ENCODE measurements at regions not wholly inside any gene's neighbourhood (a gene's known extent, or its start where the extent isn't known, plus 50 kb on each side); places are given as distances from the start of the nearest gene placed in this dataset.
"Not testable (repeated sequence)": the region's sequence is repeated elsewhere in the genome, so short reads cannot be mapped to it uniquely, and the experiment has no call there.

GRCh38 chr6:85356743-85357142, 93.1 kb upstream of the NT5E start:
- DNase-seq = not testable (repeated sequence)

- DNase-seq = no peak
Observed at GRCh38 chr6:85355816-85356215, 94.1 kb upstream of the NT5E start.

GRCh38 chr6:85354761-85355618, 94.9 kb upstream of the NT5E start:
- DNase-seq = peak; percentile 54

GRCh38 chr6:85353012-85353411, 96.9 kb upstream of the NT5E start:
- DNase-seq = no peak

GRCh38 chr6:85348643-85349042, 101.2 kb upstream of the NT5E start:
- DNase-seq = no peak

GRCh38 chr6:85347812-85348211, 102.1 kb upstream of the NT5E start:
- no peak for DNase-seq

- DNase-seq = no peak
Observed at GRCh38 chr6:85346196-85346595, 103.7 kb upstream of the NT5E start.

GRCh38 chr6:85344996-85345395, 104.9 kb upstream of the NT5E start:
- no peak for DNase-seq

- no peak for DNase-seq
Observed at GRCh38 chr6:85343428-85343827, 106.5 kb upstream of the NT5E start.

GRCh38 chr6:85329196-85329595, 120.7 kb upstream of the NT5E start:
- DNase-seq = no peak

GRCh38 chr6:85325811-85326210, 124.1 kb upstream of the NT5E start:
- not testable (repeated sequence) for DNase-seq

GRCh38 chr6:85323435-85324040, 126.3 kb upstream of the NT5E start:
- DNase-seq = peak; percentile 54

- DNase-seq = no peak
Observed at GRCh38 chr6:85322446-85323105, 127.3 kb upstream of the NT5E start.

GRCh38 chr6:85321906-85322305, 128.0 kb upstream of the NT5E start:
- no peak for DNase-seq

- no peak for DNase-seq
Observed at GRCh38 chr6:85314586-85314985, 135.3 kb upstream of the NT5E start.

- DNase-seq = no peak
Observed at GRCh38 chr6:85300581-85300980, 149.3 kb upstream of the NT5E start.

GRCh38 chr6:85298553-85298952, 151.3 kb upstream of the NT5E start:
- DNase-seq = no peak

GRCh38 chr6:85291326-85291725, 158.6 kb upstream of the NT5E start:
- no peak for DNase-seq

- no peak for DNase-seq
Observed at GRCh38 chr6:85287654-85288053, 162.2 kb upstream of the NT5E start.

- DNase-seq = no peak
Observed at GRCh38 chr6:85287158-85287557, 162.7 kb upstream of the NT5E start.

- not testable (repeated sequence) for DNase-seq
Observed at GRCh38 chr6:85286507-85286906, 163.4 kb upstream of the NT5E start.

- no peak for DNase-seq
Observed at GRCh38 chr6:85285934-85286333, 163.9 kb upstream of the NT5E start.

- DNase-seq = no peak
Observed at GRCh38 chr6:85285114-85285513, 164.8 kb upstream of the NT5E start.

- DNase-seq = no peak
Observed at GRCh38 chr6:85283436-85283835, 166.4 kb upstream of the NT5E start.

Measured in CD4-positive, alpha-beta T cell treated with Interleukin-12 subunit alpha and Interleukin-12 subunit beta, for 1 hour (primary cell).